ENCODE measurements at regions not wholly inside any gene's neighbourhood (a gene's known extent, or its start where the extent isn't known, plus 50 kb on each side); places are given as distances from the start of the nearest gene placed in this dataset.

DNA sequence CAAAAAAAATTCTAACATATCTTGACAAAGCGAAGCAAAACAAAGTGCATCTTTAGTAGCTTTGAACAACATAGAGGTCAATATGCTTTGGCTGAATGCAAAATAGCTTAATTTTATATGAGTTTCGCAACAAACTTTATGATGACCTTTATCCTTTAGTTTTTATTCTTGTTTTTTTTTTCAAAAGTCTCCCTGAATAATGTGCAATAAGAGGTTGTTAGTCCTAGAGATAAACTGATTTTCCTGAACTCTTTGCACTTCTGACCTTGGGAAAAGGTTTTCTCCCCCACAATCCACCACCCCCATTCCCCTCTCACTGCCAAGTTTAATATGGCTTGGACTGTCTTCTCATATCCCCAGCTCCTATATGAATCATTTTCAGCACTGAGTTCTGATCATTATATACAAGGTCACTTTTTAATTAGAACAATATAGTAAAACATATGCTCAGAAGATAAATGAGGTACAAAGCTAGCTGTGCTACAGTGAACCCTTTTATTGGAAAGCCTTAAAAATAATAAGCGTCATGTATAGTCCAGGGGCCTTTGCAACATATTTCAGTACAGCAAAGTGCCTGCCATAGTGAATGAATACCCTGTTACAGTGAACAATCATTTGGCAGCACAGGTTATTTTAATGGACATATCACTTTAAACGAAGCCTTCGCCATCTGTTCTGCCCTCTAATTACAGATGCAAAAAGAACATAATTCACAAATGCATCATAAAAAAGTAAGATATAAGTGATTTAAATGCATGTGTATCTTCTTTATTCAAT is 496.3 kb upstream of the NR2F2 start (continued):
- no peak for TF ChIP-seq BACH1 (IDR thresholded peaks at IDR 0.05; ENCODE audit: low read length)

All from H1 (cell line).